ENCODE measurements at regions not wholly inside any gene's neighbourhood (a gene's known extent, or its start where the extent isn't known, plus 50 kb on each side); places are given as distances from the start of the nearest gene placed in this dataset.

- no peak for DNase-seq (ENCODE audit: low read depth, low spot score)
These were observed 81.4 kb upstream of the PRDX6 start for GRCh38 chr1:173395762-173396161.

- DNase-seq (ENCODE audit: low read depth, low spot score), result no peak
These were observed 76.6 kb upstream of the PRDX6 start for GRCh38 chr1:173400387-173400995.

GRCh38 chr1:173403996-173404395 is 73.1 kb upstream of the PRDX6 start:
- DNase-seq (ENCODE audit: low read depth, low spot score), result no peak

GRCh38 chr1:173405281-173405680 is 71.9 kb upstream of the PRDX6 start:
- no peak for DNase-seq (ENCODE audit: low read depth, low spot score)

GRCh38 chr1:173405834-173406233 is 71.3 kb upstream of the PRDX6 start:
- DNase-seq (ENCODE audit: low read depth, low spot score), result no peak

GRCh38 chr1:173406783-173407230 is 70.3 kb upstream of the PRDX6 start:
- DNase-seq (ENCODE audit: low read depth, low spot score), result no peak

GRCh38 chr1:173407846-173408245 is 69.3 kb upstream of the PRDX6 start:
- no peak for DNase-seq (ENCODE audit: low read depth, low spot score)

GRCh38 chr1:173408886-173409285 is 68.2 kb upstream of the PRDX6 start:
- DNase-seq (ENCODE audit: low read depth, low spot score), result no peak

GRCh38 chr1:173409613-173410012 is 67.5 kb upstream of the PRDX6 start:
- peak; percentile 87 for DNase-seq (ENCODE audit: low read depth, low spot score)

GRCh38 chr1:173410133-173410793 is 66.9 kb upstream of the PRDX6 start:
- peak; percentile 27 for DNase-seq (ENCODE audit: low read depth, low spot score)

GRCh38 chr1:173410794-173411236 is 66.3 kb upstream of the PRDX6 start:
- DNase-seq (ENCODE audit: low read depth, low spot score), result no peak

GRCh38 chr1:173411835-173412742 is 65.0 kb upstream of the PRDX6 start:
- peak; percentile 52 for DNase-seq (ENCODE audit: low read depth, low spot score)

GRCh38 chr1:173413271-173413707 is 63.8 kb upstream of the PRDX6 start:
- DNase-seq (ENCODE audit: low read depth, low spot score), result no peak

GRCh38 chr1:173414136-173414535 is 63.0 kb upstream of the PRDX6 start:
- DNase-seq (ENCODE audit: low read depth, low spot score), result no peak

GRCh38 chr1:173414539-173415226 is 62.5 kb upstream of the PRDX6 start:
- DNase-seq (ENCODE audit: low read depth, low spot score), result no peak

GRCh38 chr1:173415490-173415889 is 61.6 kb upstream of the PRDX6 start:
- DNase-seq (ENCODE audit: low read depth, low spot score), result no peak

- no peak for DNase-seq (ENCODE audit: low read depth, low spot score)
These were observed 61.2 kb upstream of the PRDX6 start for GRCh38 chr1:173415905-173416450.

GRCh38 chr1:173417563-173417962 is 59.6 kb upstream of the PRDX6 start:
- DNase-seq (ENCODE audit: low read depth, low spot score), result no peak

- no peak for DNase-seq (ENCODE audit: low read depth, low spot score)
These were observed 58.8 kb upstream of the PRDX6 start for GRCh38 chr1:173418107-173418985.

GRCh38 chr1:173420330-173420806 is 56.8 kb upstream of the PRDX6 start:
- DNase-seq (ENCODE audit: low read depth, low spot score), result peak; percentile 90
